Lower leg skin (tissue), 3 donors: ENCODE measurements at regions not wholly inside any gene's neighbourhood (a gene's known extent, or its start where the extent isn't known, plus 50 kb on each side); places are given as distances from the start of the nearest gene placed in this dataset.

Experiments
- POLR2A ChIP-seq, 2 donors: fragments of 450-650 bp; IDR thresholded peaks; one replicate each; pipeline ENCODE4 v1.6.1; 2016 to 2017; ENCODE audit warnings: antibody characterized with exemption in 2 of 2, mild to moderate bottlenecking in 1 of 2, moderate library complexity in 1 of 2
- TF ChIP-seq, protein P1 (sequence below), 3 donors: fragments of 450-650 bp; IDR thresholded peaks; one replicate each; pipeline ENCODE4 v1.5.1; 2016; ENCODE audit warnings: antibody characterized with exemption in 3 of 3, mild to moderate bottlenecking in 3 of 3, moderate library complexity in 2 of 3

DNA sequence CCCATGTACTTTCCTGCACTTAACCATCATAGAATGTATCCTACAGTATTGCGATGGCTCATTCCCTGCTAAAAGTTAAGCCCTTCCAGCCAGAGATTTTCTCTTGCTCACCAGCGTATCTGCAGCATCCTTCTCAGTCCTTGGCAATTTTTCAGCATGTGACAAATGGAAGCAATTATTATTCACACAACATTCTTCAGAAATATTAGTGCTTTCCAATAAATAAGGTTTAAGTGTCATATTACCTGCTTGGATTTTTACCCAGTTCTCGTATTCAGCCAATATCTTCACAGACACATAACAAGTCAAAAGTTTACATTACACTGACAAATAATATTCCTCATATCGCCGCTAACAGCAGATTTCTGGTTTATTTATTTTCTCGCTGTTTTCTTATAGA lies 82.3 kb downstream of the POU4F1 start:
- TF ChIP-seq POLR2A (IDR thresholded peaks at IDR 0.05): no peak
- TF ChIP-seq, protein P1, sequence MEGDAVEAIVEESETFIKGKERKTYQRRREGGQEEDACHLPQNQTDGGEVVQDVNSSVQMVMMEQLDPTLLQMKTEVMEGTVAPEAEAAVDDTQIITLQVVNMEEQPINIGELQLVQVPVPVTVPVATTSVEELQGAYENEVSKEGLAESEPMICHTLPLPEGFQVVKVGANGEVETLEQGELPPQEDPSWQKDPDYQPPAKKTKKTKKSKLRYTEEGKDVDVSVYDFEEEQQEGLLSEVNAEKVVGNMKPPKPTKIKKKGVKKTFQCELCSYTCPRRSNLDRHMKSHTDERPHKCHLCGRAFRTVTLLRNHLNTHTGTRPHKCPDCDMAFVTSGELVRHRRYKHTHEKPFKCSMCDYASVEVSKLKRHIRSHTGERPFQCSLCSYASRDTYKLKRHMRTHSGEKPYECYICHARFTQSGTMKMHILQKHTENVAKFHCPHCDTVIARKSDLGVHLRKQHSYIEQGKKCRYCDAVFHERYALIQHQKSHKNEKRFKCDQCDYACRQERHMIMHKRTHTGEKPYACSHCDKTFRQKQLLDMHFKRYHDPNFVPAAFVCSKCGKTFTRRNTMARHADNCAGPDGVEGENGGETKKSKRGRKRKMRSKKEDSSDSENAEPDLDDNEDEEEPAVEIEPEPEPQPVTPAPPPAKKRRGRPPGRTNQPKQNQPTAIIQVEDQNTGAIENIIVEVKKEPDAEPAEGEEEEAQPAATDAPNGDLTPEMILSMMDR (IDR thresholded peaks at IDR 0.05): no peak
